ENCODE measurements at regions not wholly inside any gene's neighbourhood (a gene's known extent, or its start where the extent isn't known, plus 50 kb on each side); places are given as distances from the start of the nearest gene placed in this dataset.

DNA sequence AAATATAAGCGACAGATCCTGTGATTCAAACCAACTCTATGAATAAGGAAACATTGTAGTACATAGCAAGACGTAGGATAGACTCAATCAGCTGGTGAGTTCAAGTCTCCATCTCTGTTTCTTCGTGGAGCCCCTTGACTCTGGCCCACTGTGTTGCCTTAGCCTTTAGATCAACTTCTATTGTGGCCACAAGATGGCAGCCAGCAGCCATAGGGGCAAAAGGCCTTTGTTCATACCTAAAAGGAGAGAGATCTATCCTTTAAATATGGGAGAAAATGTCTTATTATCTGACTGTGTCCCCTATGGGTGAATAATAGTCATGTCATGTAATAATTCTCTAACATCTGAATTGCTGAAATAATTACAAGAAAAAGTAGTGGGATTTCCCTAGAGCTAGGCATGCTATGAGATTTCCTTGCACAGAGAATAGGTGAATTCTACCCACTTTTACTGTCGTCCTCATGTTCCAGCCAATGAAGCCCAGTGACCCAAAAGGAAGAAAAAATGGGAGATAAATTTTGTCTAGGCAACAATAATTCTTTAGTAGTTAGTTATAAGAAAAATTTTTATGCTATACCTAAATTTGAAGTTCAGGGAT lies 129.4 kb downstream of the PCDH20 start:
- no peaks in the 10 kb centered on the region for H3K27me3 ChIP-seq
- DNase-seq, result no peak
- no peak overlapping the region for H3K27ac ChIP-seq
- TF ChIP-seq POLR2AphosphoS5 (IDR thresholded peaks at IDR 0.05), result no peak
- TF ChIP-seq, protein P1, sequence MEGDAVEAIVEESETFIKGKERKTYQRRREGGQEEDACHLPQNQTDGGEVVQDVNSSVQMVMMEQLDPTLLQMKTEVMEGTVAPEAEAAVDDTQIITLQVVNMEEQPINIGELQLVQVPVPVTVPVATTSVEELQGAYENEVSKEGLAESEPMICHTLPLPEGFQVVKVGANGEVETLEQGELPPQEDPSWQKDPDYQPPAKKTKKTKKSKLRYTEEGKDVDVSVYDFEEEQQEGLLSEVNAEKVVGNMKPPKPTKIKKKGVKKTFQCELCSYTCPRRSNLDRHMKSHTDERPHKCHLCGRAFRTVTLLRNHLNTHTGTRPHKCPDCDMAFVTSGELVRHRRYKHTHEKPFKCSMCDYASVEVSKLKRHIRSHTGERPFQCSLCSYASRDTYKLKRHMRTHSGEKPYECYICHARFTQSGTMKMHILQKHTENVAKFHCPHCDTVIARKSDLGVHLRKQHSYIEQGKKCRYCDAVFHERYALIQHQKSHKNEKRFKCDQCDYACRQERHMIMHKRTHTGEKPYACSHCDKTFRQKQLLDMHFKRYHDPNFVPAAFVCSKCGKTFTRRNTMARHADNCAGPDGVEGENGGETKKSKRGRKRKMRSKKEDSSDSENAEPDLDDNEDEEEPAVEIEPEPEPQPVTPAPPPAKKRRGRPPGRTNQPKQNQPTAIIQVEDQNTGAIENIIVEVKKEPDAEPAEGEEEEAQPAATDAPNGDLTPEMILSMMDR (IDR thresholded peaks at IDR 0.05), result no peak
- no peak for TF ChIP-seq POLR2A (IDR thresholded peaks at IDR 0.05)
- TF ChIP-seq EP300 (IDR thresholded peaks at IDR 0.05), result no peak
- intact Hi-C loops (cut with DNase I), result no loop called here
- WGBS, 2 donors, result 66 to 74% methylated on average over 4 of the region's 4 CpGs
- no peaks in the 10 kb centered on the region for H3K4me1 ChIP-seq
- H3K4me3 ChIP-seq, result no peak overlapping the region
- H3K36me3 ChIP-seq, result no peaks in the 10 kb centered on the region
- no peaks in the 10 kb centered on the region for H3K9me3 ChIP-seq

DNA sequence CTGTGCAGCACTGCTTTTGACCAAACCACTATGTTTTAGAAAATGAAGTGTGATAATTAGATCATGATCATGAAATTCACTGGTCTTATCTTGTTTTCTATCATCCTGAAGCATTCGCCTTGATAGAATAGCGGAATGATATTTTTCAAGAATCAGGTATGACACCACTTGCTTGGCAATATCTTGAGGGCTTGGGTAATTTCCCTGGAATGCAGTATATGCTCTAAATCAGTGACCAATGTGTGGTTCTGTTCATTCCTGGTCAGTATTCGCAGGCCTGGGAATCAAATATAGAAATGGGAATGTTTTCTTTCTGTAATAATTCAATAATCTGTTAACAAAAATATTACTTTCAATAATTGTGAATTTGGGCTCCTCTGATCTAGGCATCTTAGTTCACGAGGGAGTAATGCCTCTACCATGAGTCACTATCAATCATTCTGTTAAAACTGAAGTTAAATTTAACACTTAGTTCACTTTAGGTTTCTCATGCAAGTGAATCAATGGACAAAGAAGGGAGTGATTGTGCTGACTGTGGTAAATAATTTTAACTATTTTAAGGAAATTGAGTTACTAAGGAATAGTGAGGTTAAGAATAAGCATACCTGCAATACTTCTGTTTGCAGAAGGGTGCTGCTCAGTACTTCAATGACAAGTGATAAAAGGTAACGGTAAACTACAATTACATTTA lies 137.9 kb downstream of the PCDH20 start:
- H3K9me3 ChIP-seq, result peaks cover 0 to 1% (median 0%) of the 10 kb centered on the region in 4 donors
- H3K4me3 ChIP-seq, result no peak overlapping the region
- H3K4me1 ChIP-seq, result no peaks in the 10 kb centered on the region
- intact Hi-C loops (cut with DNase I), result no loop called here
- H3K36me3 ChIP-seq, result no peaks in the 10 kb centered on the region
- 77 to 85% methylated on average over 5 of the region's 5 CpGs for WGBS, 2 donors
- TF ChIP-seq POLR2A (IDR thresholded peaks at IDR 0.05) (no peak), POLR2AphosphoS5 (IDR thresholded peaks at IDR 0.05) (no peak), EP300 (IDR thresholded peaks at IDR 0.05) (no peak)
- no peak for DNase-seq
- no peaks in the 10 kb centered on the region for H3K27me3 ChIP-seq
- no peak overlapping the region for H3K27ac ChIP-seq

DNA sequence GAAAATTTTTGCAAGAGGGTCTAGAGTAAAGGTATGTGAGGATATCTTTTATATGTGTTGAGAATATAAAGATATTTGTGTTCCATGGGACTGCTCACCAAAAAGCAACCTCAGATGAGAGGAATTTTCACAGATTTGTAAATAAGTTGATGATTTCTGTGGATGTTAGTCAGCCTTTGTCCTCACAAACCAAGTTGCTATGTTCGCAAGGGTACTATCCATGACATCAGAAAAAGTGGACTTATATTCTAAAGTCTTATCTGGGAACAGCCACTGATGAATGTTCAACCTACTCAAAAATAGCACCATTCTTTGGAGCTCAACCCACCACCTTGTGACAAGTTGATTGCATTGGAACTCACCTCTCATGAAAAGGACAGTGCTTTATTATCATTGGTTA lies 138.6 kb downstream of the PCDH20 start:
- WGBS, 2 donors, result 93 to 95% methylated on average over 1 of the region's 1 CpG
- H3K4me1 ChIP-seq, result no peaks in the 10 kb centered on the region
- intact Hi-C loops (cut with DNase I), result no loop called here
- no peak overlapping the region for H3K27ac ChIP-seq
- peaks cover 0 to 1% (median 0%) of the 10 kb centered on the region in 4 donors for H3K9me3 ChIP-seq
- H3K36me3 ChIP-seq, result no peaks in the 10 kb centered on the region
- no peaks in the 10 kb centered on the region for H3K27me3 ChIP-seq
- H3K4me3 ChIP-seq, result no peak overlapping the region
- no peak for TF ChIP-seq POLR2AphosphoS5 (IDR thresholded peaks at IDR 0.05)
- TF ChIP-seq, protein P1 (IDR thresholded peaks at IDR 0.05), result no peak
- TF ChIP-seq EP300 (IDR thresholded peaks at IDR 0.05), result no peak
- no peak for TF ChIP-seq POLR2A (IDR thresholded peaks at IDR 0.05)
- DNase-seq, result no peak

DNA sequence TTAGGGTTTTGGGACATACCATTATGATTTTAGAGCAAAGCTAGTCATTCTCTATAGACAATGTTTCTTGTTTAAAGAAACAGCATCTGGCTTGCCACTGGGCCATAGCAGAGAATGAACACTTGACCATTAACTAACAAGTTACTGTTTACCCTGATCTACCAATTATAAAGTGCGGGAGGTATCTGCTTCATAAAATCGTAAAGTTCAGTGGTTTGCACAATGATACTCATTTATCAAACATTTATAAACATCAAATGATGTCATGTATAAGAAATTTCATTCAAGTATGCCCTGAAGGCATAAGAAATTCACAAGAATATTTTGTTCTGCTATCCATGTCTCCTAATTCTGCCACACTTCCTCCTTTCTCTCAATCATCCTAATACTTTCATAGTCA lies 139.2 kb downstream of the PCDH20 start:
- peaks cover 0 to 1% (median 0%) of the 10 kb centered on the region in 4 donors for H3K9me3 ChIP-seq
- TF ChIP-seq, protein P1 (IDR thresholded peaks at IDR 0.05), result no peak
- TF ChIP-seq POLR2A (IDR thresholded peaks at IDR 0.05), result no peak
- TF ChIP-seq EP300 (IDR thresholded peaks at IDR 0.05), result no peak
- TF ChIP-seq POLR2AphosphoS5 (IDR thresholded peaks at IDR 0.05), result no peak
- no peaks in the 10 kb centered on the region for H3K4me1 ChIP-seq
- no peaks in the 10 kb centered on the region for H3K27me3 ChIP-seq
- H3K27ac ChIP-seq, result no peak overlapping the region
- WGBS, 2 donors, result 71 to 80% methylated on average over 2 of the region's 2 CpGs
- H3K4me3 ChIP-seq, result no peak overlapping the region
- no peaks in the 10 kb centered on the region for H3K36me3 ChIP-seq
- intact Hi-C loops (cut with DNase I), result no loop called here
- DNase-seq, result no peak

DNA sequence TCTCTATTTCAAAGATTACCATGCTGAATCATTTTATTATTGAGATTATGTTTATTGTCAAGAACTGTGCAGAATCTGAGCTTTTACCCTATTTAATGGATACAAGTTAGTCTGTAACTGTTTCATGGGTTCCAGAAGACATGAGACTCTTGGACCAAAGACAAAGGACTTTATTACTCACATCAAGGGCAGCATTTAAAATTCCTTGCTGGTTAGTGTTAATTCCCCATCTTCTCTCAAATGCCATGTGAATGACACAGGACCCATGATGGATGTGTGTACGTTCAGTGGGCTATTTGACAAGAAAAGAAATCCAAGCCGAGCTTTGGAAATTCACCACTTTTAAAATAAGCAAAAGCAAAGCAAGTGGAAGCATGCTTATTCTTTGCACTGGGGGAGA lies 139.9 kb downstream of the PCDH20 start:
- 22 to 43% methylated on average over 2 of the region's 2 CpGs for WGBS, 2 donors
- no peaks in the 10 kb centered on the region for H3K36me3 ChIP-seq
- intact Hi-C loops (cut with DNase I), result no loop called here
- H3K27ac ChIP-seq, result no peak overlapping the region
- TF ChIP-seq POLR2A (IDR thresholded peaks at IDR 0.05) (no peak), EP300 (IDR thresholded peaks at IDR 0.05) (no peak), POLR2AphosphoS5 (IDR thresholded peaks at IDR 0.05) (no peak)
- TF ChIP-seq, protein P1 (IDR thresholded peaks at IDR 0.05), result no peak
- no peak for DNase-seq
- H3K4me3 ChIP-seq, result no peak overlapping the region
- H3K9me3 ChIP-seq, result no peaks in the 10 kb centered on the region
- H3K27me3 ChIP-seq, result no peaks in the 10 kb centered on the region
- H3K4me1 ChIP-seq, result no peaks in the 10 kb centered on the region
